BJ (cell line): ENCODE measurements at regions not wholly inside any gene's neighbourhood (a gene's known extent, or its start where the extent isn't known, plus 50 kb on each side); places are given as distances from the start of the nearest gene placed in this dataset.
"Not testable (repeated sequence)": the region's sequence is repeated elsewhere in the genome, so short reads cannot be mapped to it uniquely, and the experiment has no call there.

ENCODE experiments used
- CTCF ChIA-PET: fragments of 350-600 bp; formaldehyde crosslinking; extraction: SDS; loops from one replicate; lab custom pipeline; 2021; ENCODE audit warnings: antibody characterized with exemption, inconsistent platforms; lab: Yijun Ruan, JAX
- POLR2A ChIA-PET: fragments of 300-600 bp; sonication (Branson Sonifier 250); formaldehyde crosslinking; extraction: SDS; loops from one replicate; lab custom pipeline; 2021; ENCODE audit warnings: antibody characterized with exemption; lab: Charles Lee
- DNase-seq: peaks from one replicate; pipeline ENCODE4 v3.0.0-alpha.2; 2011; ENCODE audit warnings: low read depth
- H3K27me3 ChIP-seq: 2 replicates; pipeline ENCODE4 v1.6.0; 2011; ENCODE audit warnings: low read length; ENCODE audit not compliant: control insufficient read depth, insufficient read depth
- H3K36me3 ChIP-seq: 2 replicates; pipeline ENCODE4 v1.5.1; 2011; ENCODE audit warnings: low read length; ENCODE audit not compliant: control insufficient read depth, insufficient read depth
- H3K4me3 ChIP-seq: 2 replicates; pipeline ENCODE4 v1.5.1; 2011; ENCODE audit warnings: low read depth, mild to moderate bottlenecking, control low read depth, low read length
- CTCF ChIP-seq: IDR thresholded peaks from 2 replicates; pipeline ENCODE4 v1.5.1; 2011; ENCODE audit warnings: low read depth, mild to moderate bottlenecking, control low read depth, inconsistent platforms, low read length, moderate library complexity; ENCODE audit not compliant: insufficient read depth

- no peak for TF ChIP-seq CTCF
- no peak overlapping the region for H3K4me3 ChIP-seq
- no peak for DNase-seq
- CTCF ChIA-PET: no interaction called here
- POLR2A ChIA-PET: no interaction called here
- H3K36me3 ChIP-seq: no peaks in the 10 kb centered on the region
- H3K27me3 ChIP-seq: no peaks in the 10 kb centered on the region
Measured at GRCh38 chr5:124909734-124910133, 163.3 kb upstream of the ZNF608 start.

GRCh38 chr5:124910354-124911016 is 164.0 kb upstream of the ZNF608 start:
- H3K4me3 ChIP-seq: no peak overlapping the region
- no peak for TF ChIP-seq CTCF
- CTCF ChIA-PET: no interaction called here
- H3K27me3 ChIP-seq: no peaks in the 10 kb centered on the region
- POLR2A ChIA-PET: no interaction called here
- H3K36me3 ChIP-seq: no peaks in the 10 kb centered on the region
- no peak for DNase-seq

GRCh38 chr5:124912638-124913328 is 166.3 kb upstream of the ZNF608 start:
- TF ChIP-seq CTCF: no peak
- POLR2A ChIA-PET: no interaction called here
- Histone ChIP-seq H3K27me3 (no peaks in the 10 kb centered on the region), H3K4me3 (no peak overlapping the region), H3K36me3 (no peaks in the 10 kb centered on the region)
- no peak for DNase-seq
- CTCF ChIA-PET: no interaction called here

- CTCF ChIA-PET: no interaction called here
- Histone ChIP-seq H3K27me3 (no peaks in the 10 kb centered on the region), H3K4me3 (no peak overlapping the region), H3K36me3 (no peaks in the 10 kb centered on the region)
- no peak for TF ChIP-seq CTCF
- DNase-seq: no peak
- POLR2A ChIA-PET: no interaction called here
Measured at GRCh38 chr5:124913329-124913653, 166.9 kb upstream of the ZNF608 start.

DNA sequence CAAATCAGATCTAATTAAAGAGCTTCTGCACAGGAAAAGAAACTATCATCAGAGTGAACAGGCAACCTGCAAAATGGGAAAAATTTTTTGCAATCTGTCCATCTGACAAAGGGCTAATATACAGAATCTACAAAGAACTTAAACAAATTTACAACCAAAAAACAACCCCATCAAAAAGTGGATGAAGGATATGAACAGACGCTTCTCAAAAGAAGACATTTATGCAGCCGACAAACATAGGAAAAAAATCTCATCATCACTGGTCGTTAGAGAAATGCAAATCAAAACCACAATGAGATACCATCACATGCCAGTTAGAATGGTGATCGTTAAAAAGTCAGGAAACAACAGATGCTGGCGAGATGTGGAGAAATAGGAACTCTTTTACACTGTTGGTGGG is 169.9 kb upstream of the ZNF608 start:
- CTCF ChIA-PET, DNase-seq, H3K4me3 ChIP-seq, POLR2A ChIA-PET, H3K36me3 ChIP-seq, H3K27me3 ChIP-seq: not testable (repeated sequence)

DNA sequence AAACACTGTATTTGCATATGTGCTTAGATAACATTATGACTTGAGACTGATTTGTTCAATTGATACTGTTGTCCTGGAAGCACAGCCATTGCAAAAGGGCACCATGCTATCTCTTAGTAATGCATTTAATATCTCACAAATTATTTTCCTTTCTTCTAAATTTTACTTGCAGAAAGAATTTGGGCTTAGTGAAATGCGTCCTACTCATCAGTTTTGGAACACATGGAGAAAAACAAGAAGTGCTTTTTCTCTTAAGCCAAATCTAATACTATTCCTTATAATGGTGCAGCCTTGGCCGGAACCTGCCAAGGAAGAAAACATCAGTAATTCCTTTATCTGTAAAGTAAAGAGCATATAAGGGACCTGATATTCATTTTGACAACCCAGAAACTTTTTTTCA is 172.2 kb upstream of the ZNF608 start:
- POLR2A ChIA-PET: no interaction called here
- no peak for TF ChIP-seq CTCF
- no peak for DNase-seq
- no peak overlapping the region for H3K4me3 ChIP-seq
- H3K27me3 ChIP-seq: no peaks in the 10 kb centered on the region
- CTCF ChIA-PET: no interaction called here
- H3K36me3 ChIP-seq: no peaks in the 10 kb centered on the region
